PC-9 (cell line): ENCODE measurements at regions not wholly inside any gene's neighbourhood (a gene's known extent, or its start where the extent isn't known, plus 50 kb on each side); places are given as distances from the start of the nearest gene placed in this dataset.

Source experiments
- BruUV-seq: library from RNA; stranded (reverse); fragments of 400-500 nt; replicated peaks from 2 replicates; lab custom pipeline; 2021; lab: Mats Ljungman, UMichigan
- CTCF ChIA-PET: fragments of 300-600 bp; sonication (Branson Sonifier 250); formaldehyde crosslinking; loops from one replicate; lab custom pipeline; 2022; ENCODE audit warnings: antibody characterized with exemption; lab: Charles Lee
- POLR2A ChIA-PET: fragments of 300-600 bp; sonication (Branson Sonifier 250); formaldehyde crosslinking; loops from one replicate; lab custom pipeline; 2022; ENCODE audit warnings: antibody characterized with exemption; ENCODE audit not compliant: unreplicated experiment; lab: Charles Lee
- DNase-seq, 2 experiments: peaks; one replicate each; pipeline versions ENCODE4 v3.0.0 to v3.0.0-alpha.2; 2015 to 2022; ENCODE audit warnings: mixed read lengths in 1 of 2
- H2AFZ ChIP-seq: fragments of 200-600 bp; sonication (generic); 2 replicates; pipeline ENCODE4 v1.8.1; 2017; ENCODE audit warnings: antibody characterized with exemption
- H3F3A ChIP-seq: fragments of 200-600 bp; sonication (generic); 2 replicates; pipeline ENCODE4 v1.8.1; 2017; ENCODE audit warnings: antibody characterized with exemption, mild to moderate bottlenecking, low read depth; ENCODE audit not compliant: insufficient read depth
- H3K27ac ChIP-seq: fragments of 200-600 bp; sonication (generic); 2 replicates; pipeline ENCODE4 v1.6.1; 2016; ENCODE audit warnings: mixed run types
- H3K27me3 ChIP-seq: fragments of 200-600 bp; sonication (generic); 2 replicates; pipeline ENCODE4 v1.6.1; 2016; ENCODE audit warnings: low read depth, mixed run types; ENCODE audit not compliant: insufficient read depth
- H3K36me3 ChIP-seq: fragments of 200-600 bp; sonication (generic); 2 replicates; pipeline ENCODE4 v1.6.1; 2016; ENCODE audit warnings: low read depth, mixed run types
- H3K4me1 ChIP-seq: fragments of 200-600 bp; sonication (generic); replicated peaks from 2 replicates; pipeline ENCODE4 v1.6.1; 2016; ENCODE audit warnings: mixed run types; ENCODE audit not compliant: insufficient read depth
- H3K4me2 ChIP-seq: fragments of 200-600 bp; sonication (generic); 2 replicates; pipeline ENCODE4 v1.6.1; 2017; ENCODE audit warnings: mixed run types
- H3K4me3 ChIP-seq: fragments of 200-600 bp; sonication (generic); 2 replicates; pipeline ENCODE4 v1.6.1; 2016; ENCODE audit warnings: mixed run types
- H3K79me2 ChIP-seq: fragments of 200-600 bp; sonication (generic); 2 replicates; pipeline ENCODE4 v1.6.1; 2017; ENCODE audit warnings: low read depth, mixed run types
- H3K9me2 ChIP-seq: fragments of 200-600 bp; sonication (generic); 2 replicates; pipeline ENCODE4 v1.8.1; 2017; ENCODE audit warnings: mild to moderate bottlenecking; ENCODE audit not compliant: insufficient read depth
- H3K9me3 ChIP-seq: fragments of 200-600 bp; sonication (generic); 2 replicates; pipeline ENCODE4 v1.8.1; 2016; ENCODE audit warnings: low read depth; ENCODE audit not compliant: insufficient read depth
- H4K20me1 ChIP-seq: fragments of 200-600 bp; sonication (generic); 2 replicates; pipeline ENCODE4 v1.8.1; 2017; ENCODE audit not compliant: insufficient read depth
- CTCF ChIP-seq: fragments of 200-600 bp; sonication (generic); conservative IDR thresholded peaks from 2 replicates; pipeline ENCODE4 v1.6.1; 2017; ENCODE audit warnings: mixed run types, antibody characterized with exemption, mild to moderate bottlenecking, moderate library complexity
- EZH2 ChIP-seq: fragments of 200-600 bp; sonication (generic); IDR thresholded peaks from 2 replicates; pipeline ENCODE4 v1.8.0; 2017; ENCODE audit warnings: antibody characterized with exemption, low read depth
- intact Hi-C: fragments of 100-400 bp; cut with micrococcal nuclease; formaldehyde crosslinking; loops from one replicate; pipeline ENCODE4 v1.10.0; 2022; ENCODE audit not compliant: unreplicated experiment

- BruUV-seq = no TSS peak
- no peak overlapping the region for H2AFZ ChIP-seq
- H3K4me3 ChIP-seq = no peak overlapping the region
- H3K4me2 ChIP-seq = no peak overlapping the region
- ChIA-PET CTCF (no interaction called here), POLR2A (no interaction called here)
- no peak for TF ChIP-seq EZH2
- H3K27ac ChIP-seq = no peak overlapping the region
- H3K36me3 ChIP-seq = no peaks in the 10 kb centered on the region
- H3K27me3 ChIP-seq = no peaks in the 10 kb centered on the region
- intact Hi-C loops = no loop called here
- H3F3A ChIP-seq = no peaks in the 10 kb centered on the region
- H4K20me1 ChIP-seq = no peaks in the 10 kb centered on the region
- H3K4me1 ChIP-seq = no peaks in the 10 kb centered on the region
- H3K9me3 ChIP-seq = no peaks in the 10 kb centered on the region
- DNase-seq = no peak
- H3K9me2 ChIP-seq = no peaks in the 10 kb centered on the region
- H3K79me2 ChIP-seq = no peaks in the 10 kb centered on the region
Observed at GRCh38 chr20:7025635-7026034, 258.1 kb downstream of the BMP2 start.

GRCh38 chr20:7029019-7029418, 261.5 kb downstream of the BMP2 start:
- Histone ChIP-seq H3K27me3 (no peaks in the 10 kb centered on the region), H4K20me1 (no peaks in the 10 kb centered on the region), H3F3A (no peaks in the 10 kb centered on the region), H2AFZ (no peak overlapping the region), H3K9me3 (no peaks in the 10 kb centered on the region), H3K27ac (no peak overlapping the region), H3K4me2 (no peak overlapping the region), H3K79me2 (no peaks in the 10 kb centered on the region), H3K4me3 (no peak overlapping the region), H3K4me1 (no peaks in the 10 kb centered on the region), H3K36me3 (no peaks in the 10 kb centered on the region), H3K9me2 (no peaks in the 10 kb centered on the region)
- TF ChIP-seq EZH2 (no peak), CTCF (no peak)
- ChIA-PET CTCF (no interaction called here), POLR2A (no interaction called here)
- intact Hi-C loops = no loop called here
- BruUV-seq = no TSS peak
- no peak for DNase-seq

GRCh38 chr20:7031222-7031621, 263.7 kb downstream of the BMP2 start:
- ChIA-PET POLR2A (no interaction called here), CTCF (no interaction called here)
- no peaks in the 10 kb centered on the region for H3K36me3 ChIP-seq
- no peak overlapping the region for H2AFZ ChIP-seq
- H3K79me2 ChIP-seq = no peaks in the 10 kb centered on the region
- no peak for DNase-seq
- H3K27ac ChIP-seq = no peak overlapping the region
- TF ChIP-seq CTCF (no peak; the same call in 1 of the 2 replicates), EZH2 (no peak)
- no peaks in the 10 kb centered on the region for H3K4me1 ChIP-seq
- H3K9me3 ChIP-seq = 0 out of 2 replicates have a peak, but pooled peaks cover 4% of the 10 kb centered on the region
- H4K20me1 ChIP-seq = no peaks in the 10 kb centered on the region
- H3K27me3 ChIP-seq = no peaks in the 10 kb centered on the region
- H3K4me2 ChIP-seq = no peak overlapping the region
- intact Hi-C loops = no loop called here
- H3K4me3 ChIP-seq = no peak overlapping the region
- BruUV-seq = no TSS peak
- no peaks in the 10 kb centered on the region for H3F3A ChIP-seq
- H3K9me2 ChIP-seq = no peaks in the 10 kb centered on the region

- no peak overlapping the region for H2AFZ ChIP-seq
- no TSS peak for BruUV-seq
- POLR2A ChIA-PET = interaction anchor here (0.7 kb wide), 1 partner anchor 10 kb away, joined by 4 read pairs; no protein-coding TSS in a partner anchor
- no peak overlapping the region for H3K27ac ChIP-seq
- no peaks in the 10 kb centered on the region for H3F3A ChIP-seq
- no peak overlapping the region for H3K4me2 ChIP-seq
- H3K36me3 ChIP-seq = no peaks in the 10 kb centered on the region
- no peak overlapping the region for H3K4me3 ChIP-seq
- no peaks in the 10 kb centered on the region for H4K20me1 ChIP-seq
- no peak for DNase-seq
- H3K9me2 ChIP-seq = no peaks in the 10 kb centered on the region
- TF ChIP-seq EZH2 (no peak), CTCF (no peak)
- no peaks in the 10 kb centered on the region for H3K79me2 ChIP-seq
- H3K4me1 ChIP-seq = no peaks in the 10 kb centered on the region
- intact Hi-C loops = no loop called here
- CTCF ChIA-PET = no interaction called here
- 0 out of 2 replicates have a peak, but pooled peaks cover 4% of the 10 kb centered on the region for H3K9me3 ChIP-seq
- no peaks in the 10 kb centered on the region for H3K27me3 ChIP-seq
Observed at GRCh38 chr20:7038029-7038428, 270.5 kb downstream of the BMP2 start.
